Astrocyte of the hippocampus (primary cell): ENCODE measurements at regions not wholly inside any gene's neighbourhood (a gene's known extent, or its start where the extent isn't known, plus 50 kb on each side); places are given as distances from the start of the nearest gene placed in this dataset.

Experiments used
- DNase-seq: peaks from one replicate; pipeline ENCODE4 v3.0.0; 2011; ENCODE audit warnings: low read depth, low spot score

- no peak for DNase-seq
These were observed 85.7 kb downstream of the SUCLG1 start for GRCh38 chr2:84373391-84373790.

GRCh38 chr2:84362541-84362940 is 96.5 kb downstream of the SUCLG1 start:
- DNase-seq: no peak

- no peak for DNase-seq
These were observed 121.0 kb downstream of the SUCLG1 start for GRCh38 chr2:84338069-84338468.

- no peak for DNase-seq
These were observed 131.3 kb downstream of the SUCLG1 start for GRCh38 chr2:84327645-84328249.

GRCh38 chr2:84326831-84327432 is 132.1 kb downstream of the SUCLG1 start:
- no peak for DNase-seq

GRCh38 chr2:84323890-84324289 is 135.2 kb downstream of the SUCLG1 start:
- no peak for DNase-seq

DNA sequence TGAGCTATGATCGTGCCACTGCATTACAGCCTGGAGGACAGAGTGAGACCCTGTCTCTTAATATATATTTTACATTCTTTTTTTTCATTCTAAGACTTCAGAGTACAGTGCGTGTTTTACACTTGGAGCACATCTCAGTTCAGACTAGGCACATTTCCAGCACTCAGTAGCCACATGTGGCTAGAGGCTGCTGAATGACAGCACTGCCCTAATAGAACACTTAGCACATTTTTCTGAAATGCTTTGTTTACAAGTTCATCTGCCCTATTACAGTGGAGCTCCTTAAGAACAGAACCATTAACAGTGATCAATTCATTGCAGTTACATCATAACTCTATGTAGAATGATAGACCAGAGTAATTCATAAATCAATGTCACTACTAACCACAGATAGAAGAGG is 138.1 kb downstream of the SUCLG1 start:
- DNase-seq: no peak

DNA sequence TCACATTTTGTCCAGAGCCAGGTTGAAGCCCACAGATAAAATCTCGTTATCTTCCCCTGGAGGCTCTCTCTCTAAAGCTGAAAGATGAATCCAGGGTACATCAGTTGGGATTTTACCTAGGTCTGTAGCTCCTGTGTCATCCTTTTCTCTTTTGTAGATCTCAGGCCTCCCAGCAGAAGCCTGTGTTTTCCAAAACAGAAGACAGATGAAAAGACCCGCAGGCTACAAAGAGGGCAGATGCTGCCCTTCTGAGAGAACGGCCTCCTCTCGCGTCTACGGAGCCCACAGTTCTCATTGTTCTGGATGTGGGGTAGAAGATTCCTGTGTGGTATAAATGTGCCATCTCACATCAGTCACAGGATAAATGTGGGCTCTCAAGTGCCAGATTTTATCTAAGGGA is 139.5 kb downstream of the SUCLG1 start:
- no peak for DNase-seq

GRCh38 chr2:84317135-84317534 is 141.9 kb downstream of the SUCLG1 start:
- DNase-seq: no peak

DNA sequence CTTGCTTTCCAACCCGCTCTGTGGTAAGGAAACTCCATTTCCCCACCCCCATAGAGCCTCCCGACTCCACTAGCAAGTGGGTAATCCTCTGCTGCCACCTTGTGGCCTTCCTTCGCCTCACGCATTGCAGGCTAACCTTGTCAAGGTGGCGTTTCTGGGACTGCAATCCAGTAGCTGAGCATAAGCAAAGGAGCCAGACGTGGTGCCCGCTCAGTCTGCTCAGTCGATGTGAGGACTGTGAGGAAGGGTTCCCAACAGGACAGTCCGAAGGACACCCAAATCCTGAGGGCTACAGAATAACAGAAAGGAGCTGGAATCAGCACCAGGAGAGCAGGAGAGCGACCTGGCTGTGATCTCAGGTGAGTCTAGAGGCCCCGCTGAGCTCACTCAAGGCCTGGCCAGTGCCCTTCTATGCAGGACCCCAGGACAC is 144.2 kb downstream of the SUCLG1 start:
- DNase-seq: peak; percentile 90

GRCh38 chr2:84314250-84314649 is 144.8 kb downstream of the SUCLG1 start:
- no peak for DNase-seq

- no peak for DNase-seq
These were observed 149.8 kb downstream of the SUCLG1 start for GRCh38 chr2:84309281-84309680.

GRCh38 chr2:84306361-84306760 is 152.7 kb downstream of the SUCLG1 start:
- DNase-seq: no peak

DNA sequence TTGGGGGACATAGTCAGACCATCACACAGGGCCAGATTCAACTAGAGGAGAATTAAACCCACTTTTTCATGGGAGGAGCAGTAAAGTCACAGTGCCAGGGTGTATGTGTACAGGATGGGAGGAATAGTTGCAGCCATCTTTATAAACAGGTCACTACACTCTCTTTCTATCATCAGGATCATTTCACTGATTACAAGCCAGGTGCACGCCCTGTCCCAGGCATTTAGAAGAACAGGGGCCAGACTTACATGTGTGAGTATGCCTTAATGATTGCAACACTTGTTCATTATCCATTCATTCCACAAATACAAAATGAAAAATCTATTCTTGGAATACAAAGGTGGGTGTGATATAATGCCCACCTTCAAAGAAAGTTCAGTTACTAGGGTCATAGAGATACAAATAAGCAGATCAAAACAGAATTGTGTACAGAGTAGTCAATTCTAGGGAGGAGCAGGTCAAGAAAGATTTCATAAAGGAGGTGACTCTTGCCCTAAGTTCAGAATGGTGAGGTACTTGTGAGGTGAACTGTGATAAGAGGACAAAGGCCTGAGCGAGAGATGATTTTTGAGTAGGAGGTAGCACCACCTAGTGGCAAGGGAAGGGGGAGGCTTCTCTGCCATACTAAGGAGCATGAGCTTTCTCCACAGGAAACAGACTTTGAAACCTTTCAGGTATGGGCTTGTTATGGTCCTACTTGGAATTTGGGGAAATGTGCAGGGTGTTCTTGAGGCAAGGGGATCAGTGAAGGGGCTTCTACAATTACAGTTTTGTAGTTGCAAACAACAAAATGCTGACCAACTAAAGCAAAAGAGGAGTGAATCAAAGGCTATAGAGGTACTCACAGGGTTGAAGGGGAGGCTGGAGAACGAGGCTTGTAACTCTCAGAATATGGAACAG is 156.3 kb downstream of the SUCLG1 start:
- peak; percentile 71 for DNase-seq

DNA sequence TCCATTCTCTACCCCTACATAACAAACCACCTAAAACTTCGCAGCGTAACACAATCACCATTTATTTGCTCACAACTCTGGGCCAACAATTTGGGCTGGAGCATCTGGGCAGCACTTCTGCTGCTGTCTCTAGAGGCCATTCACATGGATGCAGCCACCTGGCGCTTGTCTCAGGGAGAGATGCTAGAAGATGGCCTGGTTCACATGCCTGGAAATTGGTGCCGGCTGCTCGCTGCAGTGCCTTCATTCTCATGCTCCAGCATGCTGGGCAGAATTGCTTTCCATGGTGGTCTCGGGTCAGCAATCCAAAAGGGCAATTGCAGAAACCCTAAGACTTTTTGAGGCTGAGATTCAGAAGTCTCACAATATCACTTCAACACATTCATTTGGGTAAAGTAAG is 157.4 kb downstream of the SUCLG1 start:
- DNase-seq: no peak

DNA sequence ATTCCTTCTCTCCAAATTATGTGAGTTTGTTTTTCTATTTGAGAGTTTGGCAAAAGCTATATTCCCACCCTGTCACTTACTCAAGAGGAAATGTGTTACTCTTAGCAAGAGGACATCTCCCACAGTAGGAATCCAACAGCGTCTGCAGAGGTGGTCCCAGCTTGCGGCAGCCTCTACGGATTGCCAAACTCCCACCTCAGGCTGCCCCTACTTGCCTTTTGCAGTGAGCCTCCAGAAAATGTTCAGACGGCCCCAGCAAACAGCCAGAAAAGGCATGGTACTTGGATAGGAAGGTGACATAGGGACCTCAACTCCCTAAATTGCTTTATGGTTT is 158.4 kb downstream of the SUCLG1 start:
- no peak for DNase-seq

- DNase-seq: peak; percentile 4
These were observed 158.9 kb downstream of the SUCLG1 start for GRCh38 chr2:84300001-84300695.

DNA sequence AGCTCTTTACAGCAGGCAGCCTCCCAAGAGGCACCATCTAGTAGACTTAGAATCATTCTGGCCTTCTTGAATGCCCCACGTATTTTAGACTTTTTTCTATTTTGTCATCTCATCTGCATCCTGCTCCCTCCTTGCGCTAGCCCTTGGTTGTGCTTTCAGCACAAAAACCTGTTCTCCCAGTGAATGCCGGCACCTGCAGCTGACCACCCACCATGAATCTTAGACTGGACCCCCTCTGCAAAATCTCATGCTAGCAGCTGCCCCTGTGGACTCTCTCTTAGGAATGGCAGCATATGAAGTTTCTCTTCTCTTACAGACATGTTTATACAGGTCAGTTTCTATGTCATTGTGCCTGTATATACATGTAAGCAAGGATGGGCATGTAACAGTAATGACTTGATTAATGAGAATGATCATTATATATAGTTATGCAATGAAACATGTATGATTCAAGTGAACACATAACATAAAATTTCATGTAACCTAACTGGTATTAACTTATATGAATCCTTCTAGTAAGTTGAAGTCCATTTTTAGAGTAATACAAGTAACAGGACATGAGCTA is 159.8 kb downstream of the SUCLG1 start:
- no peak for DNase-seq

GRCh38 chr2:84297155-84297554 is 161.9 kb downstream of the SUCLG1 start:
- peak; percentile 38 for DNase-seq

DNA sequence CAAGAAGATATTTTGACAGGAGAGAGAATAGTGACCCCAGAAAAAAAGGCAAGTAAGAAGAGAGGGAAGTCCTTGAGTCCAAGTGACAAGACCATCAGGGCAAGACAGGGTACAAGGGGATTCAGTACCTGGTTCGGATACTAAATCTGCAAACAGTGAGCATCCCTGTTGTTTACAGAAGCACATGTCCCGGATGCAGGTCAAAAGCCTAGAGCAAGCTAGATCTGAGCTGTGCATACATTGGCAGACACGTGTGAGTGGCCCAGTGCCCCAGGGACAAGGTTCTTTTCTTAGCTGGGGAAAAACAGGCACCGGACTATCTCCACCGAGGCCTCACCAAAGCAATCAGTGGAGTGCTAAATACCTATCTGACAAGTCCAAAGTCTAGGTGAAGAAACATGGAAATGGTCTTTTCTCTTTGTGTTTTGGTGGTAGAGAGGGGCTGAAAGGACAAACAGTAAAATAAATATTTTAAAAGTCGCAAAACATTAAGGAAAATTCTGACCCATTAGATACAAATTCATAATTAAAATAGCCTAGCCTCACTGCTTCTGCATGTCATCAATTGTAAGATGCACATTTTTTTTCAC is 165.2 kb downstream of the SUCLG1 start:
- no peak for DNase-seq

GRCh38 chr2:84292545-84292944 is 166.5 kb downstream of the SUCLG1 start:
- no peak for DNase-seq

DNA sequence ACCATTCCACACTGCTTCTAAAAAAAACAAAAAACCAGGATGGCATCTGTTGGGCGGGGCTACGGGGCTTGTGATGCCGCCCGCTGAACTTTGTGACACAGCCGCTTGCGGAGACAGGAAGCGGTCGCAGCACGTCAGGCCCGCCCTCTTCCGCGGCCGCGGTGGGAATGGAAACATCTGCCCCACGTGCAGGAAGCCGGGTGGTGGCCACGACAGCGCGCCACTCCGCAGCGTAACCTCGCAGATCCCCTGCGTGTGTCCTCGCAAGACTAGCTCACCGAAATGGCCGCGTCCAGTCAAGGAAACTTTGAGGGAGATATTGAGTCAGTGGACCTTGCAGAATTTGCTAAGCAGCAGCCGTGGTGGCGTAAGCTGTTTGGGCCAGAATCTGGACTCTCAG is 168.5 kb downstream of the SUCLG1 start:
- DNase-seq: no peak
